ENCODE measurements at regions not wholly inside any gene's neighbourhood (a gene's known extent, or its start where the extent isn't known, plus 50 kb on each side); places are given as distances from the start of the nearest gene placed in this dataset.
"Not testable (repeated sequence)": the region's sequence is repeated elsewhere in the genome, so short reads cannot be mapped to it uniquely, and the experiment has no call there.

- TF ChIP-seq CTCF, POLR2A, EP300, POLR2AphosphoS5 (IDR thresholded peaks at IDR 0.05): not testable (repeated sequence)
Observed at GRCh38 chr10:47600604-47601003, 77.2 kb upstream of the AGAP9 start.

All from sigmoid colon (tissue), 4 donors.